ENCODE measurements at regions not wholly inside any gene's neighbourhood (a gene's known extent, or its start where the extent isn't known, plus 50 kb on each side); places are given as distances from the start of the nearest gene placed in this dataset.

DNA sequence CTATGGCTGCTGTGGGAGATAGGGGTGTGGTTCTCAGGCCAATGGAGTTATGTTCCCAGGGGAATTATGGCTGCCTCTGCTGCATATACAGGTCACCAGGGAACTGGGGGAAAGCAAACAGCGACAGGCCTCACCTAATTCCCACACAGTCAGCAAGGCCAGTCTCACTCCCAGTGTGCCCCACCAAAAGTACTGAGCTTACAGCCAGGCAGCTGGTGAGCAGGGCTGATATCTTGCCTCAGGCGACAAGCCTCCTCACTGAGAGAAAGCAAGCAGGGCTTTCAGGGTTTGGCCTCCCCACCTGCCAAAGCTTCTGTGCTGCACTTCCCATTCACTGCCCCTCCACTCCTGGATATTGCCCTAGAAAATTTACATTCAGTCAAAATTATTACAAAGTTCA is 273.8 kb upstream of the TARS1 start:
- no peaks in the 10 kb centered on the region for H4K20me1 ChIP-seq (replicated peaks; ENCODE audit: control insufficient read depth, insufficient read depth, low read length)
- no peak overlapping the region for H3K27ac ChIP-seq (ENCODE audit: extremely low read depth, low read depth, low read length)
- no peak overlapping the region for H3K4me3 ChIP-seq
- POLR2A ChIA-PET, result no interaction called here
- BruUV-seq (replicated peaks), result no TSS peak
- DNase-seq (ENCODE audit: extremely low read depth in 1 of 4, low spot score in 3 of 4) (no peak), ATAC-seq (no peak), FAIRE-seq (no peak)
- no peaks in the 10 kb centered on the region for H3K9me1 ChIP-seq (ENCODE audit: control insufficient read depth, insufficient read depth, low read length)
- no peaks in the 10 kb centered on the region for H3K36me3 ChIP-seq (ENCODE audit: control insufficient read depth, insufficient read depth, low read length)
- intact Hi-C loops (cut with micrococcal nuclease) (no loop called here), in situ Hi-C loops (cut with MboI) (no loop called here)
- WGBS (ENCODE audit: insufficient coverage, low coverage, missing lambda C conversion rate), result 3% methylated on average over 2 of the region's 2 CpGs
- H3K4me2 ChIP-seq (ENCODE audit: insufficient read depth, low read length), result no peak overlapping the region
- H3K79me2 ChIP-seq (ENCODE audit: control insufficient read depth, insufficient read depth, low read length), result no peaks in the 10 kb centered on the region
- no peak overlapping the region for H3K9ac ChIP-seq (ENCODE audit: insufficient read depth in 1 of 2, low read depth in 2 of 2, low read length in 2 of 2)
- CTCF ChIA-PET (ENCODE audit: low intra/inter-chr PET ratio), result no interaction called here
- no peaks in the 10 kb centered on the region for H3K27me3 ChIP-seq (ENCODE audit: control insufficient read depth in 2 of 2, insufficient read depth in 2 of 2, low read length in 2 of 2)
- H3K4me1 ChIP-seq (replicated peaks in 1 of 2; ENCODE audit: control insufficient read depth in 2 of 2, insufficient read depth in 2 of 2, low read length in 2 of 2), result no peaks in the 10 kb centered on the region
- H2AFZ ChIP-seq (ENCODE audit: low read depth, low read length), result no peak overlapping the region
- H3K9me3 ChIP-seq (replicated peaks; ENCODE audit: control insufficient read depth, insufficient read depth, low read depth, low read length), result peaks cover 1% of the 10 kb centered on the region
- TF ChIP-seq, protein P1, sequence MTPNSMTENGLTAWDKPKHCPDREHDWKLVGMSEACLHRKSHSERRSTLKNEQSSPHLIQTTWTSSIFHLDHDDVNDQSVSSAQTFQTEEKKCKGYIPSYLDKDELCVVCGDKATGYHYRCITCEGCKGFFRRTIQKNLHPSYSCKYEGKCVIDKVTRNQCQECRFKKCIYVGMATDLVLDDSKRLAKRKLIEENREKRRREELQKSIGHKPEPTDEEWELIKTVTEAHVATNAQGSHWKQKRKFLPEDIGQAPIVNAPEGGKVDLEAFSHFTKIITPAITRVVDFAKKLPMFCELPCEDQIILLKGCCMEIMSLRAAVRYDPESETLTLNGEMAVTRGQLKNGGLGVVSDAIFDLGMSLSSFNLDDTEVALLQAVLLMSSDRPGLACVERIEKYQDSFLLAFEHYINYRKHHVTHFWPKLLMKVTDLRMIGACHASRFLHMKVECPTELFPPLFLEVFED (CRISPR knock-in tag; conservative IDR thresholded peaks at IDR 0.05), result no peak
- TF ChIP-seq, protein P2, sequence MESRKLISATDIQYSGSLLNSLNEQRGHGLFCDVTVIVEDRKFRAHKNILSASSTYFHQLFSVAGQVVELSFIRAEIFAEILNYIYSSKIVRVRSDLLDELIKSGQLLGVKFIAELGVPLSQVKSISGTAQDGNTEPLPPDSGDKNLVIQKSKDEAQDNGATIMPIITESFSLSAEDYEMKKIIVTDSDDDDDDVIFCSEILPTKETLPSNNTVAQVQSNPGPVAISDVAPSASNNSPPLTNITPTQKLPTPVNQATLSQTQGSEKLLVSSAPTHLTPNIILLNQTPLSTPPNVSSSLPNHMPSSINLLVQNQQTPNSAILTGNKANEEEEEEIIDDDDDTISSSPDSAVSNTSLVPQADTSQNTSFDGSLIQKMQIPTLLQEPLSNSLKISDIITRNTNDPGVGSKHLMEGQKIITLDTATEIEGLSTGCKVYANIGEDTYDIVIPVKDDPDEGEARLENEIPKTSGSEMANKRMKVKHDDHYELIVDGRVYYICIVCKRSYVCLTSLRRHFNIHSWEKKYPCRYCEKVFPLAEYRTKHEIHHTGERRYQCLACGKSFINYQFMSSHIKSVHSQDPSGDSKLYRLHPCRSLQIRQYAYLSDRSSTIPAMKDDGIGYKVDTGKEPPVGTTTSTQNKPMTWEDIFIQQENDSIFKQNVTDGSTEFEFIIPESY (CRISPR knock-in tag; IDR thresholded peaks at IDR 0.05), result no peak
- TF ChIP-seq MAFF (IDR thresholded peaks at IDR 0.05; ENCODE audit: low read length) (no peak), SIN3B (IDR thresholded peaks at IDR 0.05; ENCODE audit: low read depth) (no peak), RFX5 (IDR thresholded peaks at IDR 0.05; ENCODE audit: low read depth, low read length) (no peak), ZNF764 (CRISPR knock-in tag; IDR thresholded peaks at IDR 0.05; ENCODE audit: low read depth) (no peak)
- TF ChIP-seq, protein P3, sequence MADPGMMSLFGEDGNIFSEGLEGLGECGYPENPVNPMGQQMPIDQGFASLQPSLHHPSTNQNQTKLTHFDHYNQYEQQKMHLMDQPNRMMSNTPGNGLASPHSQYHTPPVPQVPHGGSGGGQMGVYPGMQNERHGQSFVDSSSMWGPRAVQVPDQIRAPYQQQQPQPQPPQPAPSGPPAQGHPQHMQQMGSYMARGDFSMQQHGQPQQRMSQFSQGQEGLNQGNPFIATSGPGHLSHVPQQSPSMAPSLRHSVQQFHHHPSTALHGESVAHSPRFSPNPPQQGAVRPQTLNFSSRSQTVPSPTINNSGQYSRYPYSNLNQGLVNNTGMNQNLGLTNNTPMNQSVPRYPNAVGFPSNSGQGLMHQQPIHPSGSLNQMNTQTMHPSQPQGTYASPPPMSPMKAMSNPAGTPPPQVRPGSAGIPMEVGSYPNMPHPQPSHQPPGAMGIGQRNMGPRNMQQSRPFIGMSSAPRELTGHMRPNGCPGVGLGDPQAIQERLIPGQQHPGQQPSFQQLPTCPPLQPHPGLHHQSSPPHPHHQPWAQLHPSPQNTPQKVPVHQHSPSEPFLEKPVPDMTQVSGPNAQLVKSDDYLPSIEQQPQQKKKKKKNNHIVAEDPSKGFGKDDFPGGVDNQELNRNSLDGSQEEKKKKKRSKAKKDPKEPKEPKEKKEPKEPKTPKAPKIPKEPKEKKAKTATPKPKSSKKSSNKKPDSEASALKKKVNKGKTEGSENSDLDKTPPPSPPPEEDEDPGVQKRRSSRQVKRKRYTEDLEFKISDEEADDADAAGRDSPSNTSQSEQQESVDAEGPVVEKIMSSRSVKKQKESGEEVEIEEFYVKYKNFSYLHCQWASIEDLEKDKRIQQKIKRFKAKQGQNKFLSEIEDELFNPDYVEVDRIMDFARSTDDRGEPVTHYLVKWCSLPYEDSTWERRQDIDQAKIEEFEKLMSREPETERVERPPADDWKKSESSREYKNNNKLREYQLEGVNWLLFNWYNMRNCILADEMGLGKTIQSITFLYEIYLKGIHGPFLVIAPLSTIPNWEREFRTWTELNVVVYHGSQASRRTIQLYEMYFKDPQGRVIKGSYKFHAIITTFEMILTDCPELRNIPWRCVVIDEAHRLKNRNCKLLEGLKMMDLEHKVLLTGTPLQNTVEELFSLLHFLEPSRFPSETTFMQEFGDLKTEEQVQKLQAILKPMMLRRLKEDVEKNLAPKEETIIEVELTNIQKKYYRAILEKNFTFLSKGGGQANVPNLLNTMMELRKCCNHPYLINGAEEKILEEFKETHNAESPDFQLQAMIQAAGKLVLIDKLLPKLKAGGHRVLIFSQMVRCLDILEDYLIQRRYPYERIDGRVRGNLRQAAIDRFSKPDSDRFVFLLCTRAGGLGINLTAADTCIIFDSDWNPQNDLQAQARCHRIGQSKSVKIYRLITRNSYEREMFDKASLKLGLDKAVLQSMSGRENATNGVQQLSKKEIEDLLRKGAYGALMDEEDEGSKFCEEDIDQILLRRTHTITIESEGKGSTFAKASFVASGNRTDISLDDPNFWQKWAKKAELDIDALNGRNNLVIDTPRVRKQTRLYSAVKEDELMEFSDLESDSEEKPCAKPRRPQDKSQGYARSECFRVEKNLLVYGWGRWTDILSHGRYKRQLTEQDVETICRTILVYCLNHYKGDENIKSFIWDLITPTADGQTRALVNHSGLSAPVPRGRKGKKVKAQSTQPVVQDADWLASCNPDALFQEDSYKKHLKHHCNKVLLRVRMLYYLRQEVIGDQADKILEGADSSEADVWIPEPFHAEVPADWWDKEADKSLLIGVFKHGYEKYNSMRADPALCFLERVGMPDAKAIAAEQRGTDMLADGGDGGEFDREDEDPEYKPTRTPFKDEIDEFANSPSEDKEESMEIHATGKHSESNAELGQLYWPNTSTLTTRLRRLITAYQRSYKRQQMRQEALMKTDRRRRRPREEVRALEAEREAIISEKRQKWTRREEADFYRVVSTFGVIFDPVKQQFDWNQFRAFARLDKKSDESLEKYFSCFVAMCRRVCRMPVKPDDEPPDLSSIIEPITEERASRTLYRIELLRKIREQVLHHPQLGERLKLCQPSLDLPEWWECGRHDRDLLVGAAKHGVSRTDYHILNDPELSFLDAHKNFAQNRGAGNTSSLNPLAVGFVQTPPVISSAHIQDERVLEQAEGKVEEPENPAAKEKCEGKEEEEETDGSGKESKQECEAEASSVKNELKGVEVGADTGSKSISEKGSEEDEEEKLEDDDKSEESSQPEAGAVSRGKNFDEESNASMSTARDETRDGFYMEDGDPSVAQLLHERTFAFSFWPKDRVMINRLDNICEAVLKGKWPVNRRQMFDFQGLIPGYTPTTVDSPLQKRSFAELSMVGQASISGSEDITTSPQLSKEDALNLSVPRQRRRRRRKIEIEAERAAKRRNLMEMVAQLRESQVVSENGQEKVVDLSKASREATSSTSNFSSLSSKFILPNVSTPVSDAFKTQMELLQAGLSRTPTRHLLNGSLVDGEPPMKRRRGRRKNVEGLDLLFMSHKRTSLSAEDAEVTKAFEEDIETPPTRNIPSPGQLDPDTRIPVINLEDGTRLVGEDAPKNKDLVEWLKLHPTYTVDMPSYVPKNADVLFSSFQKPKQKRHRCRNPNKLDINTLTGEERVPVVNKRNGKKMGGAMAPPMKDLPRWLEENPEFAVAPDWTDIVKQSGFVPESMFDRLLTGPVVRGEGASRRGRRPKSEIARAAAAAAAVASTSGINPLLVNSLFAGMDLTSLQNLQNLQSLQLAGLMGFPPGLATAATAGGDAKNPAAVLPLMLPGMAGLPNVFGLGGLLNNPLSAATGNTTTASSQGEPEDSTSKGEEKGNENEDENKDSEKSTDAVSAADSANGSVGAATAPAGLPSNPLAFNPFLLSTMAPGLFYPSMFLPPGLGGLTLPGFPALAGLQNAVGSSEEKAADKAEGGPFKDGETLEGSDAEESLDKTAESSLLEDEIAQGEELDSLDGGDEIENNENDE (IDR thresholded peaks at IDR 0.05; ENCODE audit: low read depth, low read length), result no peak
- TF ChIP-seq, protein P4, sequence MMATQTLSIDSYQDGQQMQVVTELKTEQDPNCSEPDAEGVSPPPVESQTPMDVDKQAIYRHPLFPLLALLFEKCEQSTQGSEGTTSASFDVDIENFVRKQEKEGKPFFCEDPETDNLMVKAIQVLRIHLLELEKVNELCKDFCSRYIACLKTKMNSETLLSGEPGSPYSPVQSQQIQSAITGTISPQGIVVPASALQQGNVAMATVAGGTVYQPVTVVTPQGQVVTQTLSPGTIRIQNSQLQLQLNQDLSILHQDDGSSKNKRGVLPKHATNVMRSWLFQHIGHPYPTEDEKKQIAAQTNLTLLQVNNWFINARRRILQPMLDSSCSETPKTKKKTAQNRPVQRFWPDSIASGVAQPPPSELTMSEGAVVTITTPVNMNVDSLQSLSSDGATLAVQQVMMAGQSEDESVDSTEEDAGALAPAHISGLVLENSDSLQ (IDR thresholded peaks at IDR 0.05), result no peak
